ENCODE measurements at regions not wholly inside any gene's neighbourhood (a gene's known extent, or its start where the extent isn't known, plus 50 kb on each side); places are given as distances from the start of the nearest gene placed in this dataset.
A peak's percentile ranks its signal among the peaks of the same experiment; 100 is the strongest.

DNA sequence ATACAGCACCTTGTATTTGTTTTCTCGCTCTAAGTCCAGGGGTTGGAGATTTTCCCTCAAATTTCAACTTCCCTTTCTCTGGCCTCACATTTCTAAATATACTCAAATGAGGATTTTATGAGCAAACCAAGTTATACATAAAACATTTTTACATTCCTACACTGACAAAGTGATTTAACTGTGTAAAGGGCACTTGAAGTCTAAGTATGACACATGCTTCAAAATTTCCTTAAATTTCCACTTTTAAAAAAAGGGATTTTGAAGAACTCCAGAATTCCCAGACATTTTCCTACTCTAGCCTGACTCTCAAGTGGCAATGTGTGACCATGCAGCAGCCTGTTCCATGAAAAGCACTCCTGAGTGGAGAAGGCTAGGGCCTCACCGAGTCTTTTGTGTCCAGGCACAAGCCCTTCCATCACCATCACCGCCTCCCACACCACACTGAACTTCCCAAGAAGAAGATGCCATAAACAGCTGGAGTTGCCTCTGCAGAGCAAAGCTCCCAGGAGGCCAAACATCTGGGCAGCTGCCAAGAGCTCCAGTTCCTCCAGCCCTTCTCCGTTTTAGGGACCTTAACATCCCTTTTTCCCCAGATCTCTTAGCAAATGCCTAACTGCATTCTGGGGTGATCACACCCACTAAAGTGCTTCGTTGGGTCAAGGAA, 68.9 kb downstream of the NCR2 start:
- no peak for DNase-seq

DNA sequence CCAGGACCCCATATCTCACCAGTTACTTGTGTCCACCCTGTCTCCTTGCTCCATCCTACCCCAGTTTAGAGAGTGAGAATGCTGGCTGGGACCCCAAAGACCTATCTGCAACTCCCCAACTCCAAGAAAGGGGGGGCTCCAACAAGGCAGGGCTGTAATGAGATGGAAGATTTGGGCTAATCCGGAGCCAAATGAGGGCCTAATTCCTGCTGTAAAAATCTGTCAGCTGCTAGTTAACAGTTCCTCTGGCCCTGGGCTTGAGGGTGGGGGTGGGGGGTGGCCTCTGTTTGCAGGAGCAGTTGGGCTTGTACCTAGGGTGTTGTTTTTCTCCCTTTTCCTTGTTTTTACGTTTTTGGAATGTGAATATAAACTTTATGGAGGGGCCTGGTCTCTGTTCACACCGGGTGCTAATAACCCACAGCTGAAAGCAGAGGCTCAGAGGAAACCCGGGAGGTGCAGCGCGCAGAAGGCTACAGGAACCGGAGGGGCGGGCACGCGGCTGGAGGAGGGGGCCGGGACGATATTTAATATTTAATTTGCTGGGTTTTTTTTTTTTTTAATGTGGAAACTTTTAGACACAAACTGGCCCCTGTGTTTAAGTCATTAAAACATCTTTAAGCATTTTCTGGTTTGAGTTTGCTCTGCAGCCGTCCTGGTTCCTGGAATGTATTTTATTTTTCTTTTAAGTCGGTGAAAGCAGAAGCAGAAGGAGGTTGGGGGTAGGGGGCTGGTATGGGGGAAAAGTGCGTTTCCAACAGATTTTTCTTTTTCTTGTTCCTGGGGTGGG, 70.7 kb downstream of the NCR2 start:
- no peak for DNase-seq

- no peak for DNase-seq
Measured at GRCh38 chr6:41406728-41407489, 71.5 kb downstream of the NCR2 start.

GRCh38 chr6:41408576-41408975, 73.2 kb downstream of the NCR2 start:
- DNase-seq = no peak

DNA sequence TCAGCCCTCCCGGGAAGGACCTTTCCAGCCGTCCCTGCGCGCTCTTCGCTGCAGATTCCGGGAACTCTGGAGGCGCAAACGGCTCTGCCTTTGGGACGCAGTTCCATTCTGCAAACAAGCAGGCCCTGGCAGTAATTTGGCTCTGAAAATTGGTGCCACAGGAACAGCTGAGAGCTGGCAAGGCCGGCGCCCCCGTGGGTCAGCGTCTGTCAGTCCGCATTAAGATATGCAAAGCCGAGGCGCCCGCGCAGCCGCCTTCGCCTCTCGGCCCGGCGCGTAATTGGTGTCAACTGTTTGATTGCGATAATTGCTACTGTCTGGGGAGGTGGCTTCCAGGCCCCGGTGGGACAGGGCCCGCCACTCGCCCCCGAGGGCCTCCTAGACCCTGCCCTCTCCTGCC, 73.6 kb downstream of the NCR2 start:
- no peak for DNase-seq

- DNase-seq = no peak
Measured at GRCh38 chr6:41409489-41409888, 74.1 kb downstream of the NCR2 start.

GRCh38 chr6:41411961-41412360, 76.6 kb downstream of the NCR2 start:
- no peak for DNase-seq

DNA sequence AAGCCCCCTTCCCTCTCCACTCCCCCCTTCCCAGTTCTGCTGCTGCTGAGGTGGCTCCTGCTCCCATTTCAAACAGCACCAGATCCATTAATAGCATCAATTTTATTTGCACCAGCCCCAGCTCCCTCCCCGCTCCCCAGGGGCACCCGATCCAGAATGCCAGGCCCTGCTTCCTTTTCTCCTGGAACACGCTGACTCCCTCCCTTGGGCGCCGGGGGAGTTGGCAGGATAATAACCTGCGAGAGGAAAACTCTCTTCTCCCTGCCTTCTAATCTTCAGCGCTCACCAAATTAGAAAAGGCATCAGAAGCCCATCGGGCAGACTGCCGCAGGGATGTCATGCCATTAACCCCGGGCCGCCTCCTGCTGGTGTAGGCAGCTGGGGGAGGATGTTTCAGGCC, 77.8 kb downstream of the NCR2 start:
- no peak for DNase-seq

GRCh38 chr6:41416501-41416837, 81.1 kb downstream of the NCR2 start:
- no peak for DNase-seq

DNA sequence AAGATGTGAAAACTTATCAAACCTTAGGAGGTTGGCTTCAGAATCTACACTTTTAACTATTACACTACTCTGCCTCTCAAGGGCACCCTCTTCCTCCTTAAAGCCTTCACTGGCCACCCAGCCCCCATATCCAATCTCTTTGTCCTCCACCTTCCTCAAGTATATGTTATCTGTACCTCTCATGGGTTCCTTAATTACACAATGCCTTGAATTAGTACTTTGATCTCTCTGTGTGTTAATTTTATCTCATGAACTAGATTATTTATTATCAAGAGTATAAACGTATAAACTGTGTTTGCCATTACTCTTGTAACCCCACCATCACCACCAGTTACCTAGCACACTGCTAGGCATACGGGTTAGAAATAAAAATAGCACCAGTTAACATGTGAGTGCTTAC, 83.3 kb downstream of the NCR2 start:
- DNase-seq = no peak

GRCh38 chr6:41419385-41419784, 84.0 kb downstream of the NCR2 start:
- DNase-seq = no peak

GRCh38 chr6:41420186-41420585, 84.8 kb downstream of the NCR2 start:
- DNase-seq = no peak

- no peak for DNase-seq
Measured at GRCh38 chr6:41422161-41422560, 86.8 kb downstream of the NCR2 start.

GRCh38 chr6:41423002-41423401, 87.6 kb downstream of the NCR2 start:
- no peak for DNase-seq

- peak; percentile 51 for DNase-seq
Measured at GRCh38 chr6:41424370-41425058, 89.1 kb downstream of the NCR2 start.

GRCh38 chr6:41425511-41425910, 90.1 kb downstream of the NCR2 start:
- no peak for DNase-seq

DNA sequence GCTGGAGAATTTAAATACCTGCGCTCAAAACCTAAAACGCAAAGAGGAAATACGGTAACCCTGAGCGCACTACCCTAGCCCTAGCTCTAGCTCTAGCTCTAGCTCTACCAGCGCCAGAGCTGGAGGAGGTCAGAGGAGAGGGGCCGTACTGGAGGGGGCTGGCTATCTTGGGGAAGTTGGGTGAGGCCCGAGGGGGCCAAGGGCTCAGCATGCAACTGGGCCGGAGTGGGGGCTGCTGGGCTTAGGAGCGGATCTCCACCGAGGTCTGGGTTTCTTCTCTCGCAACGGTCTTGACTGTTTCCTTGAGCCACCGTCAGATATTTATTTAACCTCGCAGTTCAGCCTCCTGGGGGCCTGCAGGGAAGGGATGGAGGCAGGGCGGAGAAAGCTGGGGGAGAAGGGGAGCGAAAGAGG, 91.0 kb downstream of the NCR2 start:
- no peak for DNase-seq

- DNase-seq = no peak
Measured at GRCh38 chr6:41426888-41427641, 91.7 kb downstream of the NCR2 start.

GRCh38 chr6:41427642-41428335, 92.4 kb downstream of the NCR2 start:
- no peak for DNase-seq

- DNase-seq = no peak
Measured at GRCh38 chr6:41428336-41428995, 93.1 kb downstream of the NCR2 start.

DNA sequence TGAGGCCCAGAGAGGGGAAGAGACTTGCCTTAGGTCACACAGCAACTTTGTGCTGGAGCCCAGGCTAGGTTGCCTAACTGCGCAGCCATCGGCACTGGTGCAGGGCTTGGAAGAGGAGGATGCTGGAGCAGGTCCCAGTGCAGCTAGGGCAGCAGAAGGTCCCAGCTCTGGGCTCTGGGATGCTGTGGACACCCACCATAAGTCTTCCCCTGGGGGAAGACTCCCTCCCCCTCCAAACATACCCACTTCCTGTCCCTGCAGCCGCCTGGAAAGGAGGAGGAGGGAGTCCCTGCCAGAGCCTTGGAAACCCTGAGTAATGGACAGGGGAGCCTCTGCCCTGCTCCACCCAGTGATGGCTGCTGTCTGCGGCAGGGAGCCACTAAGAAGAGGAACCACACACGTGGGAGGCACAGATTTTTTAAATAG, 93.6 kb downstream of the NCR2 start:
- DNase-seq = no peak

Data from KG1 (cell line).